OCI-LY7 (cell line): ENCODE measurements at regions not wholly inside any gene's neighbourhood (a gene's known extent, or its start where the extent isn't known, plus 50 kb on each side); places are given as distances from the start of the nearest gene placed in this dataset.

ENCODE experiments used
- BruUV-seq: library from RNA; stranded (reverse); fragments of 400-500 nt; replicated peaks from 2 replicates; lab custom pipeline; 2021; lab: Mats Ljungman, UMichigan
- CTCF ChIA-PET: fragments of 300-600 bp; sonication (Branson Sonifier 250); formaldehyde crosslinking; loops from one replicate; lab custom pipeline; 2022; ENCODE audit warnings: antibody characterized with exemption; ENCODE audit not compliant: unreplicated experiment; lab: Charles Lee
- POLR2A ChIA-PET: fragments of 300-600 bp; sonication (Branson Sonifier 250); formaldehyde crosslinking; loops from one replicate; lab custom pipeline; 2022; ENCODE audit warnings: antibody characterized with exemption; lab: Charles Lee
- DNase-seq: peaks from one replicate; pipeline ENCODE4 v3.0.0-alpha.2; 2015; ENCODE audit warnings: low spot score
- H2AFZ ChIP-seq: fragments of 200-600 bp; sonication (generic), shearing (Covaris generic); 2 replicates; pipeline ENCODE4 v1.6.1; 2014; ENCODE audit warnings: mild to moderate bottlenecking, antibody characterized with exemption, low read length, moderate library complexity
- H3K27ac ChIP-seq: fragments of 200-600 bp; sonication (generic); 2 replicates; pipeline ENCODE4 v1.5.1; 2014; ENCODE audit warnings: mixed run types, low read depth, mild to moderate bottlenecking, moderate library complexity, low read length, inconsistent platforms; ENCODE audit not compliant: poor library complexity, severe bottlenecking
- H3K36me3 ChIP-seq: fragments of 200-600 bp; sonication (generic); 2 replicates; pipeline ENCODE4 v1.6.1; 2014; ENCODE audit warnings: mild to moderate bottlenecking, antibody characterized with exemption, low read length, moderate library complexity, mixed read lengths; ENCODE audit not compliant: insufficient read depth
- H3K4me1 ChIP-seq: fragments of 200-600 bp; sonication (generic); 2 replicates; pipeline ENCODE4 v1.5.1; 2014; ENCODE audit warnings: mild to moderate bottlenecking, low read length; ENCODE audit not compliant: insufficient read depth, poor library complexity, severe bottlenecking
- H3K4me2 ChIP-seq: fragments of 200-600 bp; sonication (generic); 2 replicates; pipeline ENCODE4 v1.6.1; 2014; ENCODE audit warnings: mild to moderate bottlenecking, low read length
- H3K4me3 ChIP-seq: fragments of 200-600 bp; sonication (generic); 2 replicates; pipeline ENCODE4 v1.5.1; 2014; ENCODE audit warnings: mild to moderate bottlenecking, low read depth, low read length; ENCODE audit not compliant: poor library complexity, severe bottlenecking
- H3K79me2 ChIP-seq: fragments of 200-600 bp; sonication (generic); 2 replicates; pipeline ENCODE4 v1.6.1; 2016; ENCODE audit warnings: low read depth, mild to moderate bottlenecking, low read length, moderate library complexity, mixed read lengths; ENCODE audit not compliant: insufficient read depth
- H3K9me2 ChIP-seq: fragments of 200-600 bp; sonication (generic); 2 replicates; pipeline ENCODE4 v1.6.1; 2016; ENCODE audit warnings: mild to moderate bottlenecking, low read length, mixed read lengths; ENCODE audit not compliant: insufficient read depth
- H3K9me3 ChIP-seq: fragments of 200-600 bp; sonication (generic); 2 replicates; pipeline ENCODE4 v1.6.1; 2014; ENCODE audit warnings: mild to moderate bottlenecking, mixed run types, low read length, mixed read lengths
- H4K20me1 ChIP-seq: fragments of 200-600 bp; sonication (generic); 2 replicates; pipeline ENCODE4 v1.6.1; 2014; ENCODE audit warnings: mild to moderate bottlenecking, antibody characterized with exemption, low read length, moderate library complexity, mixed read lengths; ENCODE audit not compliant: insufficient read depth
- EZH2phosphoT487 ChIP-seq: fragments of 200-600 bp; sonication (generic); IDR thresholded peaks from 2 replicates; pipeline ENCODE4 v1.6.1; 2018; ENCODE audit warnings: low read depth, borderline replicate concordance, mild to moderate bottlenecking, mixed run types, antibody characterized with exemption, low read length, moderate library complexity, mixed read lengths
- intact Hi-C: fragments of 100-400 bp; cut with micrococcal nuclease; formaldehyde crosslinking; loops from one replicate; pipeline ENCODE4 v1.10.0; 2022; ENCODE audit not compliant: unreplicated experiment
- TF ChIP-seq, protein P1 (sequence below): fragments of 200-600 bp; sonication (generic); conservative IDR thresholded peaks from 2 replicates; pipeline ENCODE4 v1.5.1; 2014; ENCODE audit warnings: mild to moderate bottlenecking, antibody characterized with exemption, low read length, moderate library complexity, mixed read lengths

DNA sequence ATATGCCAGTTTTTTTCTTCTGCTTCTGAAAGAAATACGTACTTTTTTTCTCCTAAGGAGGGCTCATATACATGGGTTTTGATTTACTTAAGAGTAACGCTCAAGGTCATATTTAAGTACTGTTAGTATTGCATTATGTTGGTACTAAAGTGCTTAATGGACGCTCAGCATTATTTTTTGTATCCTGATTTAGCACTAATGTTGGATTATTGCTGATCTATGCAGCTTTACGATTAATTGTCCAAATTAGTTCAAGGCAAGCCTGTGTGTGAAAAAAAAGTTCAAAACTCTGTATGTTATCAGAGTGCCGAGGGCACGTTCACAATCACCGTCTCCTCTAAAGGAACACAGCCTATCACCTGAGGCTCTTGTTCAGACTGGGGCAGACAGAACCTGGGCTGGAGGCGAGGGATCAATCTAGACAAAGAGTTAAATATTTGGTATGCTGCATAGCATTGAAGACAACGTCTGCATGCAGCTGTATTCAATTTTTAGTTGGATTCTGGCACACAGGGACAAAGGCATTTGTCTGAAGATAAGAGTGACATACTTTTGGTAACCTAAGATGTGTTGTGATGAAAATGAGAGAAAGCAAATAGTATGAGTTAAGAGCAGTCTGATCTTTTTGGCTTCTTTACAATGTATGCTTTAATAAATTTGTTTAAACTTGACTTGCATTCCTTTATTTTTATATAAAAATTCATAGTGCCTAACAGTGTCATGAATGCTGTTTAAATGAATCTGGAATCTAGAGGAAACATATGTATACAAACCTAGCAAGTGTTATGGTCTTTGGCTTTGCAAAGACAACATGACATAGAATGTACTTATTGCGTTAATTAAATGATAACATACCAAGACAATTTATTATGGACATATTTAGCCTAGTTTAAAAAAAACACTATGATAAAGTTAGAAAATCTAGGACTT, 341.2 kb downstream of the SAMD5 start:
- TF ChIP-seq EZH2phosphoT487: no peak
- TF ChIP-seq, protein P1, sequence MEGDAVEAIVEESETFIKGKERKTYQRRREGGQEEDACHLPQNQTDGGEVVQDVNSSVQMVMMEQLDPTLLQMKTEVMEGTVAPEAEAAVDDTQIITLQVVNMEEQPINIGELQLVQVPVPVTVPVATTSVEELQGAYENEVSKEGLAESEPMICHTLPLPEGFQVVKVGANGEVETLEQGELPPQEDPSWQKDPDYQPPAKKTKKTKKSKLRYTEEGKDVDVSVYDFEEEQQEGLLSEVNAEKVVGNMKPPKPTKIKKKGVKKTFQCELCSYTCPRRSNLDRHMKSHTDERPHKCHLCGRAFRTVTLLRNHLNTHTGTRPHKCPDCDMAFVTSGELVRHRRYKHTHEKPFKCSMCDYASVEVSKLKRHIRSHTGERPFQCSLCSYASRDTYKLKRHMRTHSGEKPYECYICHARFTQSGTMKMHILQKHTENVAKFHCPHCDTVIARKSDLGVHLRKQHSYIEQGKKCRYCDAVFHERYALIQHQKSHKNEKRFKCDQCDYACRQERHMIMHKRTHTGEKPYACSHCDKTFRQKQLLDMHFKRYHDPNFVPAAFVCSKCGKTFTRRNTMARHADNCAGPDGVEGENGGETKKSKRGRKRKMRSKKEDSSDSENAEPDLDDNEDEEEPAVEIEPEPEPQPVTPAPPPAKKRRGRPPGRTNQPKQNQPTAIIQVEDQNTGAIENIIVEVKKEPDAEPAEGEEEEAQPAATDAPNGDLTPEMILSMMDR: no peak
- no peaks in the 10 kb centered on the region for H3K9me3 ChIP-seq
- POLR2A ChIA-PET: no interaction called here

DNA sequence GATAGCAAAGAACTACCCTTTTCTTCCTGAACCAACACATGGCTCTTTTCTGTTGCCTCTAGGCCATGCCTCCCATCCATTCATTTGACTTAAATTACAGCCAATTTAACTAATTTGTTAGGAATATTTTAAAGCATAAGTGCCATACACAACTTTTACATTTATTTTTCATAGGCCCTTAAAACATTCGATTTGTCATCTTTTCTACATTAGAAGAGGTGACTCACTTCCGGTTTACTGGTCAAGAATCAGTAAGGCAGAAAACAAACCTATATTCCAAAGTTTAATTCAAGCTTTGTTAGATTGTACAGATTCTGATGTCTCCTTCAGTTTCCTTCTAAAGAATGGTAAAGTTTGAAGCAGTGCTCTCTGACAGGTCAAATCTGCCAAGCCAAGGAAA, 344.3 kb downstream of the SAMD5 start:
- Histone ChIP-seq H3K4me1 (no peaks in the 10 kb centered on the region), H3K27ac (no peak overlapping the region), H3K4me3 (no peak overlapping the region), H4K20me1 (no peaks in the 10 kb centered on the region), H3K9me3 (no peaks in the 10 kb centered on the region), H2AFZ (no peak overlapping the region), H3K36me3 (no peaks in the 10 kb centered on the region), H3K4me2 (no peak overlapping the region), H3K79me2 (no peaks in the 10 kb centered on the region), H3K9me2 (no peaks in the 10 kb centered on the region)
- TF ChIP-seq, protein P1: no peak
- TF ChIP-seq EZH2phosphoT487: no peak
- no TSS peak for BruUV-seq
- POLR2A ChIA-PET: no interaction called here
- intact Hi-C loops: no loop called here
- no peak for DNase-seq
- CTCF ChIA-PET: no interaction called here

More for the DNA sequence above, 341.2 kb downstream of the SAMD5 start:
- Histone ChIP-seq H4K20me1 (no peaks in the 10 kb centered on the region), H3K9me2 (no peaks in the 10 kb centered on the region), H2AFZ (no peak overlapping the region), H3K36me3 (no peaks in the 10 kb centered on the region), H3K4me1 (no peaks in the 10 kb centered on the region), H3K79me2 (no peaks in the 10 kb centered on the region), H3K4me2 (no peak overlapping the region), H3K27ac (no peak overlapping the region), H3K4me3 (no peak overlapping the region)
- CTCF ChIA-PET: no interaction called here
- no peak for DNase-seq
- intact Hi-C loops: no loop called here
- BruUV-seq: no TSS peak

DNA sequence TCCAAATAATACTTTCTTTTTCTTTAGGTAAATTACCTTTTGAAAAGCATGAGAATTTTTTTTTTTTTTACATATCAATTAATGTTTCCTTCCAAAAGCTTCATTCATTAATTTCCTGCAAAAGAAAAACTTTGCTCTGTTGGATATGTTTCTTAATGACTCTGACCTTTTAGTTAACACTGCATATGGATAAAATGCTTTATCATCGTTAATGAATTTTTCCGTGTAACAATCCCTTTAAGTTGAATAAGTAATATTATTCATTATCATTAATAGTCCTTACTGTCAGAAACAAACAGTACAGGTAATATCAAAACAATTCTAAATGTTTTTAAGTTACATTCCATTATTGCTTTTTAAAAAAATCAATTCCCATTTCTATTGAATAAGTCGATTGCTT, 345.1 kb downstream of the SAMD5 start:
- H3K36me3 ChIP-seq: no peaks in the 10 kb centered on the region
- H3K27ac ChIP-seq: no peak overlapping the region
- BruUV-seq: no TSS peak
- intact Hi-C loops: no loop called here
- CTCF ChIA-PET: no interaction called here
- no peak for DNase-seq
- no peaks in the 10 kb centered on the region for H3K9me3 ChIP-seq
- H3K4me1 ChIP-seq: no peaks in the 10 kb centered on the region
- POLR2A ChIA-PET: no interaction called here
- no peaks in the 10 kb centered on the region for H3K79me2 ChIP-seq
- no peaks in the 10 kb centered on the region for H3K9me2 ChIP-seq
- no peaks in the 10 kb centered on the region for H4K20me1 ChIP-seq
- H2AFZ ChIP-seq: no peak overlapping the region
- TF ChIP-seq, protein P1: no peak
- no peak for TF ChIP-seq EZH2phosphoT487
- no peak overlapping the region for H3K4me2 ChIP-seq
- no peak overlapping the region for H3K4me3 ChIP-seq
